ENCODE measurements at regions not wholly inside any gene's neighbourhood (a gene's known extent, or its start where the extent isn't known, plus 50 kb on each side); places are given as distances from the start of the nearest gene placed in this dataset.

DNA sequence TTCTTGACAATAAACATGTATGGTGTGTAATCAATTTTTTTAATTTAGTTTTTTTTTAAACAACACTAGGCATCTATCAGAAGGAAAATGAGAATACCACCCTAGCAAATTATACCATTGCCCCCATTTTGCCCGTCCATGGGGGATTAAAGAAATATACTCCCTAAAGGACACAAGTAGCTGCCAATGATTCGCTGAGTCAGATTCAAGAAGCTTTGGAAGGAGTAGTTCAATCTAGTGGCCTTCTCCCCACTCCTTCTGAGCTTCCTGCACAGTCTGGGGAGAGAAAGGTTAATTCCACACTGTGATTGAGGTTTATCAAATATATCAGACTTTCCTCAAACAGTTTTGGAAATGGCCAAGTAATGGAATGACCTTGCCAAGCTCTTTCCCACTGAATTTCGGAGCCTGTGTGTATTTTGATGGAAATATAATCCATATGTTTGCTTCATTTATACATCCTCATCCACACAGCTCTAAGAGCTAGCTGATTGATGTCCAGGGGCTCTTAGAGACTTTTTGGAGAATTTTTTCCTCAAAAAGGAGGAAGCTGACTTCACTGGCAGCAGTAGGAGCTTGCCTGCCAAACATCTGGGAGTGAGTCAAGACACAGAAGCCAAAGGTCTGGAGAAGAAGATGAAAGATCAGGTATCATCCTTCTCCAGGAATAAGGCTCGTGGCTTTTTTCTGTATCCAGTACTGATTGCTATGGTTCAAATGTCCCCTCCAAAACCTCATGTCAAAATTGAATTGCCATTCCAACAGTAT lies 478.5 kb upstream of the PROK2 start:
- TF ChIP-seq POLR2A (IDR thresholded peaks at IDR 0.05) (no peak), EP300 (IDR thresholded peaks at IDR 0.05) (no peak), CTCF (IDR thresholded peaks at IDR 0.05) (no peak), POLR2AphosphoS5 (IDR thresholded peaks at IDR 0.05) (no peak)
